Hepatocyte (in vitro differentiated cells): ENCODE measurements at regions not wholly inside any gene's neighbourhood (a gene's known extent, or its start where the extent isn't known, plus 50 kb on each side); places are given as distances from the start of the nearest gene placed in this dataset. TPM values are rescaled to one million over a fixed set of nuclear protein-coding genes. Genes with fewer than 3 reads are reported as not detected.

Experiments
- DNase-seq: peaks from one replicate; pipeline ENCODE4 v3.0.0-alpha.2; 2016; ENCODE audit warnings: low spot score
- H2AFZ ChIP-seq: fragments of 200-600 bp; sonication (generic); 2 replicates; pipeline ENCODE4 v1.6.0; 2016; ENCODE audit warnings: antibody characterized with exemption, mild to moderate bottlenecking
- H3K27ac ChIP-seq: fragments of 200-600 bp; sonication (generic); 2 replicates; pipeline ENCODE4 v1.5.1; 2016; ENCODE audit warnings: mild to moderate bottlenecking
- H3K27me3 ChIP-seq: fragments of 200-600 bp; sonication (generic); 2 replicates; pipeline ENCODE4 v1.6.1; 2016
- H3K36me3 ChIP-seq: fragments of 200-600 bp; sonication (generic); replicated peaks from 2 replicates; pipeline ENCODE4 v1.5.1; 2016; ENCODE audit warnings: low read depth; ENCODE audit not compliant: insufficient read depth
- H3K4me1 ChIP-seq: fragments of 200-600 bp; sonication (generic); 2 replicates; pipeline ENCODE4 v1.5.1; 2016; ENCODE audit warnings: mild to moderate bottlenecking, moderate library complexity; ENCODE audit not compliant: insufficient read depth
- H3K4me2 ChIP-seq: fragments of 200-600 bp; sonication (generic); 2 replicates; pipeline ENCODE4 v1.6.0; 2016
- H3K4me3 ChIP-seq: fragments of 200-600 bp; sonication (generic); 2 replicates; pipeline ENCODE4 v1.5.1; 2016; ENCODE audit warnings: mild to moderate bottlenecking
- H3K79me2 ChIP-seq: fragments of 200-600 bp; sonication (generic); 2 replicates; pipeline ENCODE4 v1.6.0; 2017; ENCODE audit warnings: mild to moderate bottlenecking
- H3K9me2 ChIP-seq: fragments of 200-600 bp; sonication (generic); replicated peaks from 2 replicates; pipeline ENCODE4 v1.6.0; 2017; ENCODE audit warnings: mild to moderate bottlenecking; ENCODE audit not compliant: insufficient read depth
- H3K9me3 ChIP-seq: fragments of 200-600 bp; sonication (generic); 2 replicates; pipeline ENCODE4 v1.5.1; 2016; ENCODE audit warnings: low read depth, mild to moderate bottlenecking
- H4K20me1 ChIP-seq: fragments of 200-600 bp; sonication (generic); 2 replicates; pipeline ENCODE4 v1.6.0; 2016; ENCODE audit warnings: mild to moderate bottlenecking; ENCODE audit not compliant: insufficient read depth, poor library complexity, severe bottlenecking
- CTCF ChIP-seq: fragments of 200-600 bp; sonication (generic); IDR thresholded peaks from 2 replicates; pipeline ENCODE4 v1.5.1; 2016; ENCODE audit warnings: antibody characterized with exemption, mild to moderate bottlenecking; ENCODE audit not compliant: poor library complexity
- EZH2 ChIP-seq: fragments of 200-600 bp; sonication (generic); IDR thresholded peaks from 2 replicates; pipeline ENCODE4 v1.6.1; 2016; ENCODE audit warnings: antibody characterized with exemption, mild to moderate bottlenecking, borderline replicate concordance
- EZH2phosphoT487 ChIP-seq: fragments of 200-600 bp; sonication (generic); IDR thresholded peaks from one replicate; pipeline ENCODE4 v1.6.1; 2018; ENCODE audit warnings: antibody characterized with exemption, mild to moderate bottlenecking, low read depth, moderate library complexity; ENCODE audit not compliant: unreplicated experiment, severe bottlenecking
- WGBS: methylation state at CpG from one replicate; pipeline ENCODE4 v1.1.6; 2016; ENCODE audit warnings: low lambda C conversion rate; ENCODE audit errors: missing lambda C conversion rate; 5-methylcytosine and 5-hydroxymethylcytosine counted together
- small RNA-seq: library from RNA; depleted of rRNA; stranded (forward); fragments of <200 nt; gene quantifications from one replicate; pipeline ENCODE3, GENCODE V24; 2014

DNA sequence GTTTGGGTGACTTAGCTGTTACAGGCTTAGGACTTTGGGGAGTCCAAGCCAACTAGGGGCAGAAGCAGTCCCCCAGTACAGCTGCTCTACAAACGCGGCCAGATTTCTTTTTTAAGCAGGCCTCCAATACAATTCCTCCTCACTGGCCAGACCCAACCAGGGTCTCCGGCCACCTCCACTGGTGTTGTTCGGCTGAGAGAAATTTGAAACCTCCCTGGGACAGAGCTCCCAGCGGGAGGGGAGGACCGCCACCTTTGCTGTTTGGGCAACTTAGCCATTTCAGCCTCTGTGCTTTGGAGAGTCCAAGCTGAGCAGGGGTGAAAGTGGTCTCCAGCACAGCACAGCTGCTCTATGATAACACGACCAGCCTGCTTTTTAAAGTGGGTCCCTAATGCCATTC, 59.4 kb upstream of the KHDRBS2 start:
- Histone ChIP-seq H3K4me3 (no peak overlapping the region), H3K4me1 (no peaks in the 10 kb centered on the region), H3K79me2 (no peaks in the 10 kb centered on the region), H2AFZ (no peak overlapping the region), H3K27ac (no peak overlapping the region), H3K27me3 (no peaks in the 10 kb centered on the region), H4K20me1 (no peaks in the 10 kb centered on the region), H3K9me2 (no peaks in the 10 kb centered on the region), H3K36me3 (no peaks in the 10 kb centered on the region), H3K9me3 (no peaks in the 10 kb centered on the region), H3K4me2 (no peak overlapping the region)
- 78% methylated on average over 7 of the region's 7 CpGs for WGBS
- no peak for TF ChIP-seq EZH2
- no peak for TF ChIP-seq EZH2phosphoT487
- no peak for TF ChIP-seq CTCF
- no peak for DNase-seq

DNA sequence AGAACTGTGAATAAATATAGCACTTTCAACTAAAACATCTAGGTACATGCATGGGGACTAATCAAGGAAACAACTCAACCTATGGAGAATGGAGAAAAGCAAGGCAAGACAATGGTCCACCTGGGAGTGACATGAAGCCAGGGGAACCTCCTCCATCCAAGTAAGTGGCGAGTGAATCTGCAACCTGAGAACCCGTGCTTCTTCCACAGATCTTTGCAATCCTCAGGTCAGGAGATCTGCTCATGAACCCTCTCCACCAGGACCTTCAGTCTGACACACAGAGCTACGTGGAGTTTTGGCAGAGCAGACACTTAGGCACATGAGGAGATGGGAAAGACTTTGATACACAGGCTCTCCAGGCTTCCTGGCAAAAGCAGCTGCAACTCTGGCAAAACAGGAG, 58.8 kb upstream of the KHDRBS2 start:
- no peaks in the 10 kb centered on the region for H3K4me1 ChIP-seq
- no peaks in the 10 kb centered on the region for H3K79me2 ChIP-seq
- H3K9me2 ChIP-seq: no peaks in the 10 kb centered on the region
- no peak for DNase-seq
- H3K27ac ChIP-seq: no peak overlapping the region
- no peaks in the 10 kb centered on the region for H3K36me3 ChIP-seq
- no peaks in the 10 kb centered on the region for H4K20me1 ChIP-seq
- H2AFZ ChIP-seq: no peak overlapping the region
- H3K4me3 ChIP-seq: no peak overlapping the region
- H3K4me2 ChIP-seq: no peak overlapping the region
- no peak for TF ChIP-seq EZH2phosphoT487
- no peak for TF ChIP-seq EZH2
- no peak for TF ChIP-seq CTCF
- WGBS: 85% methylated on average over 3 of the region's 3 CpGs
- no peaks in the 10 kb centered on the region for H3K27me3 ChIP-seq
- H3K9me3 ChIP-seq: no peaks in the 10 kb centered on the region

- Histone ChIP-seq H3K4me2 (no peak overlapping the region), H3K4me3 (no peak overlapping the region), H3K79me2 (no peaks in the 10 kb centered on the region), H4K20me1 (no peaks in the 10 kb centered on the region), H3K9me2 (no peaks in the 10 kb centered on the region), H3K27me3 (no peaks in the 10 kb centered on the region), H3K27ac (no peak overlapping the region), H3K9me3 (no peaks in the 10 kb centered on the region), H3K36me3 (no peaks in the 10 kb centered on the region), H3K4me1 (no peaks in the 10 kb centered on the region), H2AFZ (no peak overlapping the region)
- WGBS: 93% methylated on average over 3 of the region's 3 CpGs
- TF ChIP-seq EZH2: no peak
- TF ChIP-seq EZH2phosphoT487: no peak
- no peak for TF ChIP-seq CTCF
- no peak for DNase-seq
Measured at GRCh38 chr6:62338477-62338876, 52.5 kb upstream of the KHDRBS2 start.

Small RNA genes lying in the stretch of these regions (small RNA-seq; reads per million reads assigned to genes)
- gene AL355375.2: not detected
